Glomerular endothelial cell (primary cell): ENCODE measurements at regions not wholly inside any gene's neighbourhood (a gene's known extent, or its start where the extent isn't known, plus 50 kb on each side); places are given as distances from the start of the nearest gene placed in this dataset.

Source experiments
- DNase-seq: peaks from one replicate; pipeline ENCODE4 v3.0.0-alpha.2; 2011; ENCODE audit warnings: low read depth, low spot score; ENCODE audit errors: extremely low read depth

GRCh38 chr13:62360609-62361008 lies 945.0 kb upstream of the PCDH20 start:
- no peak for DNase-seq

- DNase-seq = no peak
Observed at GRCh38 chr13:62358646-62358932, 942.9 kb upstream of the PCDH20 start.

DNA sequence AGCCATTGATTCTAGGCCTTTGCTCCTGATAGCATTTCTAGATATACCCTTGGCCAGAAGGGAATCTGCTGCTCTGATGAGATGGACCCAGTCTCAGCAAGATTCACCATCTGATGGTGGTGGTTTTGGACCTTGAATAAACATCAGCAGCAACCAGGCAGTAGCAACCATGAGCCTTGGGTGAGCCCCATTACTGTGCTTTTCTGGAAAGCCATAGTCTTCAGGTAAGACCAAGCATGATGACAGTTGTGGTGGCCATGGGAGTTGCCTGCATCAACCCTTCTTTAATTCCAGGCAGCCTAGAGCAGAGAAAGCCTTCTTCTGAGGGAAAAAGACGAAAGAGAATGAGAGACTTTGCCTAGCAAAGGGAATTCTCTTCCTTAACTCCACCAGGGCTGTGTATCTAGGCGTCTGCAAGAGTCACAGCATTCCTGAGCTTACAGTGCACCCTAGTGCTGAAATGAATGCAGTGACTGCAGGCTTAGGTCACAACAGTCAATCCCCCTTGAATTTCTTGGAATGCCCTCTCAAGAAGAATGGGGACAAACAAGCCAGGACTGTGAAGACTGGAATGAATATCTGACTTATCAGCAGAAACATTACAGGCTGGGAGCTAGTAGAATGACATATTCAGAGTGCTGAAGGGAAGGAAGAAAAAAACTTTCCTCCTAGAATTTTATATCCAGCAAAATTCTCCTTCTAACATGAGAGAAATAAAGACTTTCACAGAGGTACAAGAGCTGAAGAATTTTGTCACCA lies 942.4 kb upstream of the PCDH20 start:
- DNase-seq = no peak

DNA sequence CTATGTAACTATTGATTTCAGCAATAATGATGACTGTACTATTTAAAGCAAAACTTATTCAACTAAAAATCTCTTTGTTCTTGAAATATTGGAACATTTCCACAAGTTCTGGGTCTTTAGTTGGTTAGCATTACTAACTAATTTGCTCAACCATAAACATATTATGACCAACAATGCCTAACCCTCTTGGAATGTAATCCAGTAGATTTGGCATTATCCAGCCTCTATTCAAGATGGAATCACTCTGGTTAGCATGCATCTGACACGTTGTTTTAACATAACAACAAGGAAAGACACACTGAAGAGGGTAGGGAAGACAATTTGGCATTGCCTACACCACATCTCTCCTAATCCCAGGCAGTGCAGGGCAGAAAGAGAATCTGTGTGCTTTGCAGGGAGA lies 941.3 kb upstream of the PCDH20 start:
- no peak for DNase-seq

GRCh38 chr13:62337109-62337880 lies 921.6 kb upstream of the PCDH20 start:
- no peak for DNase-seq

DNA sequence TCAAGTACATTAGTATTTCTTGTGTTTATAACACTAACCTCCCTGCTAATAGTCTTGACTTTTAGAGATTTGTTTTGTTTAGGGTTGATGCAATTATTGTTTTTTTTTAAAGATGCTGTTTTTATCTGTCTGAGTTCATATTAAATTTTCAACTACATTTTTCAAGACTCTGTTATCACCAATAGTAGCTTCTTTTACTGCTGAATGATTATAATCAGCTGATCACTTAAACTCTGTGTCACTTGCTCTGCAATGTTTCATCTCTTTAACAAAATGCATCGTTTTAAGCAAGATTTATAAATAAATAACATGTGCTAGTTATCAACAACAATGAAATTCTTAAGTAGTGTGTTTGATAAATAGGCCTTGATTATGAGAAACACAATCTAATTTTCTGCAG lies 920.9 kb upstream of the PCDH20 start:
- no peak for DNase-seq

GRCh38 chr13:62333466-62333865 lies 917.8 kb upstream of the PCDH20 start:
- DNase-seq = no peak

- no peak for DNase-seq
Observed at GRCh38 chr13:62331384-62331783, 915.7 kb upstream of the PCDH20 start.

DNA sequence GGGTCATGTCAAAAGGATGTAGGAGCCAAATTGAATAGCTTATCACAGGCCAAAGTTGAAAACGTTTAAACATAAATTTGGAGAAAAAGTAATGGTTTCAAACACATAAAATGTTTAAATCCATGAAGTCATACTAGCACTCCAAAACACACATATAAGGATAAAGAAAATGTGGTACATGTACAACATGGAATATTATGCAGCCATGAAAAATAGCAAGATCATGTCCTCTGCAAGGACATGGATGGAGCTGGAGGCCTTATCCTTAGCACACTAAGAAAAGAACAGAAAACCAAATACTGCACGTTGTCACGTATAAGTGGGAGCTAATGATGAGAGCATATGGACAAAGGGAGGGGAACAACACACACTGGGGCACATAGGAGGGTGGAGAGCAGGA lies 911.7 kb upstream of the PCDH20 start:
- no peak for DNase-seq

- no peak for DNase-seq
Observed at GRCh38 chr13:62324842-62325241, 909.2 kb upstream of the PCDH20 start.

- no peak for DNase-seq
Observed at GRCh38 chr13:62321895-62322294, 906.2 kb upstream of the PCDH20 start.

DNA sequence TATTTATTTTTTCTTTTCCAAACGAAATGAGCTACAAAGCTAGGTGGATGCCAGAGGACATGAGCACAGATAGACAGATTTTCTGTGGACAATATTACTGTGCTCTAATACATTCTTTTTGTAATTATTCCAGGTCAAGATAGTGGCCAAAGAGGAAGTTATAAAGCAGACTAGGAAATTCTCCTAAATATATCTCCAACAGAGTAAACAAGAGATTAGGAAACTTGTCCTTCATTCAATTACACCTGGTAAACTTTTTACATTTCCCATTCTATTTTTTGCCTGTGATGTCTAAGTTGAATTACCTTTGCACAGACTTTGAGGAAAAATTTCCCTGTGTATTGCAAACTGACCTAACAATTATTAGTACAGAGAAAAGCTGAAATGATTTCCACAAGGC lies 905.5 kb upstream of the PCDH20 start:
- no peak for DNase-seq

- no peak for DNase-seq
Observed at GRCh38 chr13:62320129-62321108, 904.8 kb upstream of the PCDH20 start.

DNA sequence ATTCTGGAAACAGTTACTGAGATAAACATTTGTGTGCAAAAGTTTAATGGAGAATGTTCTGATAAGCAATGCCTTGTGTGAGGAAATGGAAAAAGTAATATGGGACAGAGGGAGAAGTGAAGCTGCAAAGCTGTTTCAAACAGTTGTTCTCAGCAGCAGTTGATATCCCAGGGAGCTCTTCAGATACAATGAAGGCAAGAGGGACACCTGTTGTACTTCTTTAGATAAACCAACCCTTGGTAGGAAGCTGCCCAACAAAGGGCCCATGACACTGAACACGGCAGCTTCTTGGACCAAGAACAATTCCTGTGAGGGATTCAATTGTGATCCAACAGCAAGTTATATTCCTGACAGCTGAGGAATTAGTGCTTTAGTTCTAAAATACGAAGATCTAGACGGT lies 894.3 kb upstream of the PCDH20 start:
- DNase-seq = no peak

GRCh38 chr13:62305756-62306155 lies 890.1 kb upstream of the PCDH20 start:
- DNase-seq = no peak

- DNase-seq = no peak
Observed at GRCh38 chr13:62302341-62302740, 886.7 kb upstream of the PCDH20 start.

- no peak for DNase-seq
Observed at GRCh38 chr13:62299988-62300387, 884.3 kb upstream of the PCDH20 start.

DNA sequence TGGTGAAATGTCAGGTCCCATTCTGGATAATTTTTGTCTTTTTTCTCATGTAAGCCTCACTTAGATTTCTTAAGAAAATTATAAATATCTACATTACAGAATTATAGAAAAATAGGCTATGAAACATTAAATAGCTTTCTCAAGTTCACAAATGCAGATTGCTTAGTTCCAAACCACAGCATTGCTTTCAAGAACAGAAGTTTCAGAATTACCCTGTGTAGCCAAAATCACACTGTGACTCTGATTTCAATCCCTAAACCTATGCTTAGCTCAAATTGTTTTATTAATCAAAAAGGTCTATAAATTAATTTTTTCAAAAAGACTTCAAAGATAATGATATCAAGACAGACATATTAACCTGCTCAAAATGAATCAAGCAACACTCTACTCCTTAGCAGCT lies 881.2 kb upstream of the PCDH20 start:
- no peak for DNase-seq

GRCh38 chr13:62294244-62294643 lies 878.6 kb upstream of the PCDH20 start:
- no peak for DNase-seq

GRCh38 chr13:62292714-62293480 lies 877.2 kb upstream of the PCDH20 start:
- DNase-seq = no peak

GRCh38 chr13:62290542-62290941 lies 874.9 kb upstream of the PCDH20 start:
- DNase-seq = no peak
